HCEC 1CT (cell line): ENCODE measurements at regions not wholly inside any gene's neighbourhood (a gene's known extent, or its start where the extent isn't known, plus 50 kb on each side); places are given as distances from the start of the nearest gene placed in this dataset.
"Not testable (repeated sequence)": the region's sequence is repeated elsewhere in the genome, so short reads cannot be mapped to it uniquely, and the experiment has no call there.

Source experiments
- DNase-seq: peaks from one replicate; pipeline ENCODE4 v3.0.0-alpha.2; 2017

DNA sequence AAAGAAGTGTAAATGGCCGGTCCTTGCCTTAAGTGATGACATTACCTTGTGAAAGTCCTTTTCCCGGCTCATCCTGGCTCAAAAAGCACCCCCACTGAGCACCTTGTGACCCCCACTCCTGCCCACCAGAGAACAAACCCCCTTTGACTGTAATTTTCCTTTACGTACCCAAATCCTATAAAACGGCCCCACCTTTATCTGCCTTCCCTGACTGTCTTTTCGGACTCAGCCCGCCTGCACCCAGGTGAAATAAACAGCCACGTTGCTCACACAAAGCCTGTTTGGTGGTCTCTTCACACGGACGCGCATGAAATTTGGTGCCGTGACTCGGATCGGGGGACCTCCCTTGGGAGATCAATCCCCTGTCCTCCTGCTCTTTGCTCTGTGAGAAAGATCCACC, 112.4 kb downstream of the NPY start:
- DNase-seq = not testable (repeated sequence)

DNA sequence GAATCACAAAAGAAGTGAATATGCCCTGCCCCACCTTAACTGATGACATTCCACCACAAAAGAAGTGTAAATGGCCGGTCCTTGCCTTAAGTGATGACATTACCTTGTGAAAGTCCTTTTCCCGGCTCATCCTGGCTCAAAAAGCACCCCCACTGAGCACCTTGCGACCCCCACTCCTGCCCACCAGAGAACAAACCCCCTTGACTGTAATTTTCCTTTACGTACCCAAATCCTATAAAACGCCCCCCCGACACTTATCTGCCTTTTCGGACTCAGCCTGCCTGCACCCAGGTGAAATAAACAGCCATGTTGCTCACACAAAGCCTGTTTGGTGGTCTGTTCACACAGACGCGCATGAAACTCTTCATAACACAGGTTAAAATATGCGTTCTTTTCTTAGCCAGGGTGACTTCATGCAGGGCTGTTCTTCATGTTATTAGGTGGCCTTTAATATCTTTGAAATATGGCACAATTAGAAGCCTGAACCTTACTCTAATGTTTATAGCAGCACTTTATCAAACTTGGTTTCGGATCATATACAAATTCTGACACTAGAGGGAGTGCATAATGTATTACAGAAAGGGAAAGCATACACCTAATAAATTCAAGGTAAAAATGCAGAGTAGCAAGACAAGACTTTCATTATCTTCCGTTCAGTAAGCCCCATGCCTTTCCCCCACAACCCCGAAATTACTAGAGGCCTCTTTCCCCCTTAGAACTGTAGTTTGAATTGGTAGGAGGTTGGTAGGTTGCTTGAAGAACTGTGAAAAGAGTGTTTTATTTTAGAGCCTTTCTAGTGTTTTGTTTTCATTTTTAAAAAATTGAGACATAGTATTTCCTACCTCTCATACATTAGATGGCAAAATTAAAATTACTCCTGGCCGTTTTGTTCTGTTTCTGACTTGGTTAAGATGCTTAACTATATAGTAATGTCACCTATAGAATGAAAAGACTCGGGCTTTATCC, 117.9 kb downstream of the NPY start:
- peak; percentile 8 for DNase-seq

DNA sequence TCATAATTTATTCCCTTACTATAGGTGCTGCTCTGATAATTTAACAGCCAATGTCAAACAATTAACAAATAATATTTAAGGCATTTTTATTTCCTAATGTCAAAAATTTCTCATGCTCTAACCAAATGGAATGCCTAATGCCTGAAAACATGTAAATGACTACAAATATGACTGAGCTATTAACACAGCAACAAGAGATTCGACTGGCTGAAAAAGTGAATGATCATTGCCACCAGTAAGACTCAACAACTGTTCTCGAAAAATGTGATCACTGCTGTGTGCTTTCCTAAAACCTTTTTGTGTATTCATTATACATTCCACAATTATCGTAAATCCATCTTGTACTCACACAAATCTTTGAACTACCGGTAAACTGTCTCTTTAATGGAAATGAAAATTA, 118.7 kb downstream of the NPY start:
- DNase-seq = no peak

DNA sequence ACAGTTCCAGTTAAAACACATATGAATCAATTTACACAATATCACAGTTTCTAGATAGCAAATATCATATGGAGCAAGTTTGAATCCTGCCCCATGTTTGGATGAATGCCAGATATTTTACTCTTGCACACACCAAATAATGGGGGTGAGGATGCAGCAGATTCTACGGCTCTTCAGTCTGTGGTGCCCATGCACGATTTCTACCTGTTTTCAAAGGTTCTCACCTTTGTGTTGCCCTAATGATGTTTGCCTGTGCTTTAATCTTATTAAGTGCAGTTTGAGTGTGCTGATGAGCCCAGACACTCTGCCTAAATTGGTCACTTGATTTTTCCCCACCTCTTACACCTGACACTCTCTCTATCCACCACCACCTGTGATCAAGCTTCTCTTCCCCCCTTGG, 119.6 kb downstream of the NPY start:
- no peak for DNase-seq

DNA sequence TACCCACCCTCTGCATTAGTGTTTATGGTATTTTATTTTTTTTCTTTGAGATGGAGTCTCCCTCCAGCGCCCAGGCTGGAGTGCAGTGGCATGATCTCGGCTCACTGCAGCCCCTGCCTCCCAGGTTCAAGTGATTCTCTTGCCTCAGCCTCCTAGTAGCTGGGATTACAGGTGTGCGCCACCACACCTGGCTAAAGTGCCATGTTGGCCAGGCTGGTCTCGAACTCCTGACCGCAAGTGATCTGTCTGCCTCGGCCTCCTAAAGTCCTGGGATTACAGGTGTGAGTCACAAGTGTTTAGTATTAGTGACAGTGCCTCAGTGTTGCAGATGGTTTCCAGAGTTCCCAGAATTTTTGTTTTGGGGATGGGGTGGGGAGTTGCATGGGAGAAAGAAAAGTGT, 120.3 kb downstream of the NPY start:
- no peak for DNase-seq

DNA sequence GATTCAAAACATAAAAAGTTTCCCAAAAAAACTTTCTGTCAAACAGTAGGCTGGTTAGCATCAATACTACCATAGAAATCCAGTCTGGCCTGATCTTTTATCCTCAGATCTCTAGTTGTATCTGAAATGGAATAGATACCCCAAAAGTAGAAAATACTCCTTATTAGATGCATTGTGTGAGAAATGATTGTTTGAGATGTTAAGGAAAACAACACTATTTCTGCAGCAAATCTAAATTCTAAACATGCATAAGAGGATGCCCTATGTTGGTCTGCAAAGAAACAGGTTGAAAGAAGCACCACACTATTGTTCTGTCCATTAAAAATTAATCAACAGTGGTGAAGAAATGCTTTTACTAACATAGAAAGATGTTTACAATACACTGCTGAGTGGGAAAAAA, 121.0 kb downstream of the NPY start:
- no peak for DNase-seq

DNA sequence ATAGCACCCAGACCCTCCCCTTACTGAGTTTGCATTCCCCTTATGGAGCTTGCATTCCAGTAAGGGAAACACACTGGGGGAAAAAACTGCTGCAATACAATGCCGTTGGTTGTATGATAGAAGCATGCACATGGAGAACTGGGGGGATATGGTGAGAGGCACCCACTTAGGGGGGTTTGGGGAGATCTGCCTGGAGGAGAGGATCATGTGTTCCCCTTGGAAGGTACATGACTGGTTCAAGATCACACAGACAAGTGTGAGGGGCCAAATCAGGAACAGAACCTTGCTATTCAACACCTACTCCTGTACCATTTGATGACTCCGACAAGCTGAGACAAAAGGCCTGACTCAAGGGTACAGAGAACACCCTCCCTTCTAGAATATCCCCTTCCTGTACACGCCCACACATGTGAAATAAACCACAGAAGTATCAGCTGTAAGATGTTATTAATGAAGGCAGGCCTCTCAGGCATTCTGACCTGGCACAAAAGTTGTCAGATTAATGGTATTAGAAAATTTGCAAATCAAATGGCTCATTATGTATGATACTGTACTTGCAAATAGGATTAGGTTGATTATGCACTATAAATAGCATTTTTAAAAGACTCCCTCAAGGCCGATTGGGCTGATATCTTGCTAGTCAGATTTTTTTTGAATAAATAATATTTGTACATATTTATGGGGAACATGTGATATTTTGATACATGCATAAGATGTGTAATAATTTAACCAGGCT, 122.2 kb downstream of the NPY start:
- no peak for DNase-seq

DNA sequence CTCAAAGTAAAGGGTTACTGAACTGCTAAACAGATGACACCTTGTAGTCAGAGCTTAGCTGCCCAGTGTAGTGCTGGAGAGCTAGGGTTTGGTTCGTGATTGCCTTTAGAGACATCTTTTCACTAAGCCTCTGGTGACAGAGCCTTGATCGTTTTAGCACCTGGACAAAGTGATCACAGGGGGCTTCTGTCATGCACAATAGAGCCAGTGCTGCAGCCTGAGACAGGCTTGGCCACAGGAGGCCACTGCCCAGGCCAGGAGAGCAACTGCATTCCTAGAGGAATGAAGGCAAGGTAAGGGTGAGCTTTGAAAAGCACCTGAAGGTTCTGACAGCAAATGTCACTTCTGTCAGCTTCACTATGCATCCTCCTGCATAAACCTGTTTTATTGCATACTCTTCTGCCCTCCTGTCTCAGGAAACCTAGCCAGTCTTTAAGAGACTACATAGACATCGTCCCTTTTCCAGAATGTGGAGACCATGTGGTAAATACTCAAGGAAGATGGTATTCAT, 122.9 kb downstream of the NPY start:
- no peak for DNase-seq

DNA sequence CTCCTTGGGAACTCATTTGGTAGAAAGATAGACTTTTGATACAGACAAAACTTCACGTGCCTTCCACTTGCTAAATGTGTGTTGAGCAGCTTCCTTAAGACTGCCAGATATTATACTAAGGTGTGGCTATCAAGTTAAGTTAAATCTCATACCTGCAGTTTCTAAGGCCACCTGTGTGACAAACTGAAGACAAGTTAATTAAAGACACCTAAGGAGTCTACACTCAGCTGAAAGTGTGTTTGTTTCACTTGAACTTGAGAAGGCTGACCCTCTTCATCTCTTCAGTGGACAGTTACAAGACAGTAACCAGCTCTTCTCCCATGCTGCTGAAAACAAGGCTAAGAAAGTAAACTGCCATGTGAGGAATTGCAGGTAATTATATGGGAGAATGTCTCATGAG, 124.0 kb downstream of the NPY start:
- no peak for DNase-seq

DNA sequence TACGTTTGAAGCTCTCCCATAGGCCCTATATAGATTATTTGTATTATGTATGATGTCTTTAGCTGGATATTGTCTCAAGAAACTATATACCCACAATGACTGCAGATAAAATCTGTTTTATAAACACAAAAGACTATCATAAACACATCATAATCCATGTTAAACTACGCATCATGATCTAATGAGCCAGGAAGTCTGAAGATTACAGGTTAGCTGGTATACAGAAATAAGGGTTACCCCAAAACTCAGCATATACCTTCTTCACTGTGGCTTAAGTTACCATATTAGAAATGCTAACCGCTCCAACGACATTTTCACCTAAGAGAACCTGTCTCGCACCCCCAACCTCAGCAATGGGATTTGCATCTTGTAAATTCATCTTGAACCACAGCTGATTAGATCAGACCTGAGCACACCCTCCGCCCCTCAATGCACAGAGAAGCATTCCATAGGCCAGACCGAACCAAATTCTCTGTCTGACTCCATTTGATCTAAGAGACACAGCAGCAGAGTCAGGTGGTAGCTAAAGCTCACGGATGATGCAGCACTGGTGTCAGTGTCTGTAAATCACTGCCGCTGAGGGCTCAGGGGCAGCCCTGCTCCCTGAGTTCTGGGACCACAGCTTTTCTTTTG, 124.9 kb downstream of the NPY start:
- DNase-seq = no peak

DNA sequence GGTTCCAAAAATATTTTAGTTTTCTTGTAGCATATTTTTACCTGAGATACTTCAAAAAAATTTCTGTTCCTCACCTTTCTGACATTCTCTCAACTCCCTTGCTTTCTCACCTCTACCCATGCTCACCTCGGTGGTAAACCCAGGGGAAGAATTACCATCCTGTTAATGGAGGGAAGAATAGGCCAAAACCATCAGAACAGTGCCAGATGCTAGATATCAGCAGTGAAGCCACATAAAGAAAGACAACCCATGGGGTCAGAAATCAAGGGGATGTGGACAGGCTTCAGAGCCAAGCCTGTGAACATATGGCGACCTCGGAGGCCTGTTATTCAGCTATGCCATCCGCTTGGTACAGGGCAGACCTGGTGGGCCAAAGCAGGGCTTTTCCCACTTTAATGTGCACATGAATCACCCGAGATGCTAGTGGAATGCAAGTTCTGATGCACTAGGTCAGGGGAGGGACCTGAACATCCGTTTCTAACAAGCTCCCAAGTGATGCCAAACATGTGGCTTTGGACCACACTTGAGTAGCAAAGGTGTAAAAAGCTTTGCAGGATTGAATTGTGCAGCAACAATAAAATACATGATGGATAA, 125.5 kb downstream of the NPY start:
- no peak for DNase-seq

DNA sequence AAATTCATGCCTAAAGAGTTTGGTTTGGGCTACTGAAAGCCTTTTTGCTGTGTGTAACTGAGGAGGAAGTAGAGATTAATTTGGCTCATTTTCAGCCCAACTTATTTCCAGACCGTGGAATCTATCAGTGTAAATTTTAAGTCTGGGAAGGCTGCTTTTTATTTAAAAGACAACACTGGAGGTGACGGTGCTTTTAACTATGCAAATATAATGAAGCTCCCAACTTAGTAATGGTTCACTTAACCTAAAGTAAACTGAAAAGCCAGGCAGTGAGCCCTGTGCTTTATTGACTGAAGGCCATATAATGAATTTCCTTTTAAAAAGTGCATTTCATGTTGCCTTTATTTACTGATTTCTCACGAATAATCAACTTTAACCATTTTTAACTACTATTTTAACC, 127.2 kb downstream of the NPY start:
- no peak for DNase-seq

DNA sequence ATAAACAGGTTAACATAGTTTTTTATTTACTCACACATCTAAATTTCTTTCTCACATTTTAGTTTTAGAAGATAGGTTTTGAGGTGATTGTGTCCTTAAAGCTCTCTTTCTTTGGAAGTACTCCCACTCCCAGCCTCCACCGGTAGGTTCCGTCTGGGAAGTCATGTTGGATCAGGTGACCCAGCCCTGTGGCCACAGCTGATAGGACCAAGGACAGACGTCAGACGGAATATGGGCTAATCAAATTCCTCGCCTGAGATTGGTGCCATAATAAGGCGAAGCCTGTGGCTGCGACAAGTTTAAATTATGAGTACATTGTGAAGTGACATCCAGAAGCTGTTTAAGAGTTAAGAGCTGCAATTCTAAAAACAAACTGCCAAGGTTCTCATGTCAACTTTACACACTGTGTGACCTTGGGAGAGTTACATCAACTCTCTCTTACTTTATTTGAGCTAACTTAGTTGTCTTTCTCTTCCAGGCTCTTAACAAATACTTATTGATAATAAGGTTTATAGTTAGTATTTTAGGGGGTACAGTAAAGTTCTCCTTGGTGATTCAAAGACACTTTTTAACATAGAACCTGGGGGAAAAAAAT, 133.6 kb downstream of the NPY start:
- no peak for DNase-seq

DNA sequence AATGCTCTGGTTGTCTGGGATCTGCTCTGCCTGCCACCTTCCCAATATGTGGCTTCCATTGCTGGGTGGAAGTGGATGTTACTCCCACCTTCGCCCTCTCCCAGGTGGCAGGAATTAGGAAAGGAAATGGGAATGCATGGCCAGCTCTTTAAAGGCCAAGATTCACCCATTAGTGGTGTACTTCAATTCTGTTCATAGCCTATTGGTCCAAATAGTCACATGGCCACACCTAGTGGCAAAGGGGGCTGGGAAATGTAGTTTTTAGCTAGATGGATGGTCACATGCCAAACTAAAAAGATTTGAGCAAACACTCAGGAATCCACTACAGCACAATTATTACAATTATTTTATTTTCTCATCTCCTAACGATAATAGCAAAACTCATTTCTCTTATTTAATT, 135.1 kb downstream of the NPY start:
- DNase-seq = no peak

DNA sequence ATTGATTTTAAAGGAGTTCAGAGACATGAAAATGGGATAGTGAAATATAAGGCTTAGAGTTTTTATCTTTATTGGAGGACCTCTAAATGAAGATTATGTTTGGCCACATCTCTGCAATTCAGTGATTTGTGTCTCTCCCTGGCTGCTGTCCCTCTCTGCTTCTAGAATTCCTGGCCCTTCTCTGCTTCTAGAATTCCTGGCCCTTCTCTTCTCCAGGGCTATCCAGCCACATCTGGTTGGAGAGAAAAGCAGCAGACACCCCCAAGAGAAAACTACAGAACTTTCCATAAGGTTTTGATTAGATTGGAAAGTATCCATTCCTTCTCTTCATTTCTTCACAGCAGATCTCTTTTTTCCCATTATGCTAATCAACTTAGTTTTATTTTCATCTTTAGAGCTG, 135.5 kb downstream of the NPY start:
- DNase-seq = no peak

DNA sequence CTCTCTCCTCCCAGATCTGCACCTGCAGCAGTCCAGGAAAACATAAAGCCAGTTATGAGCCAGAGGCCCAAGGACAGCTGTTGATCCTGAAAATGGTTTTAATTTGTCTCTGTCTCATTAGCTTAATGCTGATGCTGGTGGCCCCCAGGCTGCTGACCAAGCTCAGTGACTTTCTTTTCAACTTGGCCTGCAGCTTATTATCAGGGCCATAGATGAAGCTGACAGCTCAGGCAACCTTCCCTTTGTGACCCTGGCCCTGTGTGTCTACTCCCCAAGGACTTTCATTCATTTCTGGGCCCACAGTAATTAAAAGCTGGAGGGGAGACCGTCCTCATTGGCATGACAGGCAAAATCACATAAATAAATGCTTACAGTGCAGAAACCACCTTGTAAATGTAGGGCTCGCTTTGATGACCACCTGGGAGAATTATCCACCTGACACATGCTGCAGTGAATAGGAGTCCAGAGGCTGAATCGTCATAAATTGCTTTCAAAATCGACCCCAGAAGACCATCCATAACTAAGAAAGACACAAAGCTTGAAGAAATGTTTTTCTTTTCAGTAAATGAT, 138.5 kb downstream of the NPY start:
- no peak for DNase-seq

DNA sequence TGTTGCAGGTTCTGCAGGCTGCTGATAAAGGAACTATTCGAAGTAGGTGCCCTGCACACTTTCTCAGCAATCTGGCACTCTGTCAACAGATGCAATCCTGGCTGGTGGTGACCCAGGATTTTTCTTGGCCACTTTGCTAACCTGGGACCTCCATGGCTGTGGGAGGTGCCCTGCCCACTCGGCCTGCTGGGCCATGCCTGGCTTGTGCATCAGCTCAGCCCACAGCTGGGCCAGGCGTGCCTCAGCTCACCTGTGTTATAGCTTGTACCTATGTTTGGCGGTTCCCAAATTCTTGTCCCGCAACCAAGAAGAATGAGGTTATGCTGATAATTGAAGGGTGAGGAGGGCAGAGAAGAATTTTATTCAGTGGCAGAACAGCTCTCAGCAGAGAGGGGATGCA, 141.7 kb downstream of the NPY start:
- no peak for DNase-seq

DNA sequence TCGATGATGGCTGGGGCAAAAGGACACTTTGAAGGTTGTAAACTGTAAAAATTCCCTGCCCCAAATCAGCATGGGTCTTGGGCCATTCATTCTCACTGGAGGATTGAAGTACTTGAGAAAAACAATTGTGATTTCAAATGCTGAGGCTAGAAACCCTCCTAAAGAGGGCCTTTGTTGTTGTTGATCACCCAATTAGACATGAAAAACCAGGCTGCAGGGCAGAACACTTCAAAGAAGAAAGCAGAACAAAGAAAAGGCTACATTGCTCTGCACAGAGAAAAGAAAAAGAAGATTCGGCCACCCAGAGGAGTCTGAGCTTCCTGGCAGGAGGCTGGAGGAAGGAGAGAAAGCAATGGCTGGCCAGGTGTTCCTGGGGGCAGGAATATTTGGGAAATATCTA, 143.1 kb downstream of the NPY start:
- no peak for DNase-seq

DNA sequence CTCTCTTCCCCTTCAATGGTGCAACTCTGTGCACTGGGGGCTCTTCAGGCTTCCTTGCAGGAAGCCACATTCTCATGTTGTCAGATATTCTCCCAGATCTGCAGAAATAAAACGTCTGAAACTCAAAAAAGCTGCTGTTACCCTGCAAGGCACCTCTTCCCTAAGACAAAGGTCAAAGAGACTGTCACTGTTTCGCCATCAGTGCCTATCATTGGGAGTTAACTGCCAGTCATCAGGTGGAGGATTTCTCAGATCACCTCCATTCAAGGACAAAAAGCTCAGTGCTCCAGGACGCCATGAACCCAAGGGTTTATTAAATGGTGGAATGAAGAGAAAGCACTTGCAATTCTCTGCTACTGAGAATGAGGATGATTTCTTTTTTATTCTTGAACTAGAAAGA, 144.6 kb upstream of the PALS2 start:
- DNase-seq = no peak

DNA sequence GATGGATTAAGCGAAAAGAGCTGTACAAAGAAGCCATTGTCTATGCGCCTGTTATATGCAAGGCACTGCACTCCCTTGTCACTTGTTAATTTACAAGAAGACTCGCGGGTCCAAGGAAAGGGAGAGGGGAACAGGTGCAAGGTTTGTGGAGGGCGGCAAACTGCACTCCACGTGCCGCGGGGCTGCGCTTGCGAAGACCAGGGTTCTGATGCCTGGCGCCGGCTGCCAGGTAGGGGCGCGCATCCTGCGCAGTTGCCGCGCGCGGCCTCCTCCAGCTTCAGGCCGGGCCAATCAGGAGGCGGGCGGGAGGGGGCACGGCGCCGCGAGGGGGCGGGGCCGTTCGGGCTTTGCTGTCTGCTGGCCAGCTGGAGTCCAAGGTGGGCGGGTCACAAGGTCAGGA, 140.6 kb upstream of the PALS2 start:
- DNase-seq = no peak

DNA sequence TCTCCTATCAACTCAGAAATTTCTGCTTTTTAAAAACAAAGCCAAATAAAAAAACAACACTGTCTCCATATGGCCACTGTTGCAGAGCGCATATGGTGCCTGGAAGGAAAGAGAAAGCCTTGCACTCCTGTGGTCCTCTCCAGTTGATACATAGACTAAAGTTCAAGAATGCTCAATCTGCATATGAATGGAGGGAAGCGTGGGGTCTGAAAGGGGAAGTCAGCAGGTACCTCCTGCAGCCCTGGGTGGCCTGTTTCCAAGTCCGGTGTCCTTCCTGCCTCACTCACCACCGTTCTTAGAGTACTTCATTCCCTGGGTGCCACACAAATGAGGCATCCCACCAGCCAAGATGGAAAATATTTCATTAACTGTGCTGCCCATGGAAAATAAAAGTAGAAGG, 138.3 kb upstream of the PALS2 start:
- no peak for DNase-seq

DNA sequence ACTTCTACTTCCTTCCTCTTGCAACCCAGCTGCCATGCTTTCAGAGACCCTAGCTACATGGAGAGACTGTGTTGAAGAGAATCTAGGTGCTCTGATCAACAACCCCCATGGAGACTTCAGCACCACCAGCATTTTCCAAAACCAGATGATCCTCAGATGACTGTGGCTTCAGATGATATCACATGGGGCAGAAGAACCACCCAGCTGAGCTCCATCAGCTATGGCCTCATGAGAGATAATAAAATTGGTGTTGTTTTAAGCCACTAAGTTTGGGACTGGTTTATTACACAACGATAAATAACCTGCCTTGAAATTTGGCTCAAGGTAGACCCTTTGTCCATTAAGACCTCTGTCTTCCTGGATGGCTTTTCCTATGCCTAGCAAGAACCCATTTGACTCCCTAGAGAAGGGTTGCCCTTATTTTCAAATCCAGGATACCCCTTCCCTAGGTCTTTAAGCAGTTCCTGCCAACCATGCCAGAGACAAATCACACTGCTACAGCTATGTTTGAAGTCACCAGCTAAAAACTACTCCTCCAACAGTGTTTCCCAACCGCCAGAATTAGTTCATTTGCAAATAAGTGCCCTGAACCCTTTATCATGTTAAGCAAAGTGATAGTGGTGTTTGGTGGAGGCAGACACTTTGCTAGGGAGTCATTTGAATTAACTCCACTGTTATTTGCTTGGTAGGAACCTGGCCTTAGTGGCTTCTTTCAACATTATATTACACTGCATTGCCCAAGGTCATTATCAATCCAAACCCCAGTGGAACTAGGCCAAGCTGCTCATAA, 136.9 kb upstream of the PALS2 start:
- no peak for DNase-seq
